Limb (tissue), 2 donors: ENCODE measurements at regions not wholly inside any gene's neighbourhood (a gene's known extent, or its start where the extent isn't known, plus 50 kb on each side); places are given as distances from the start of the nearest gene placed in this dataset.

Experiments
- DNase-seq, 2 donors: peaks; one replicate each; pipeline ENCODE4 v3.0.0-alpha.2; 2016; ENCODE audit errors: extremely low spot score in 2 of 2

DNA sequence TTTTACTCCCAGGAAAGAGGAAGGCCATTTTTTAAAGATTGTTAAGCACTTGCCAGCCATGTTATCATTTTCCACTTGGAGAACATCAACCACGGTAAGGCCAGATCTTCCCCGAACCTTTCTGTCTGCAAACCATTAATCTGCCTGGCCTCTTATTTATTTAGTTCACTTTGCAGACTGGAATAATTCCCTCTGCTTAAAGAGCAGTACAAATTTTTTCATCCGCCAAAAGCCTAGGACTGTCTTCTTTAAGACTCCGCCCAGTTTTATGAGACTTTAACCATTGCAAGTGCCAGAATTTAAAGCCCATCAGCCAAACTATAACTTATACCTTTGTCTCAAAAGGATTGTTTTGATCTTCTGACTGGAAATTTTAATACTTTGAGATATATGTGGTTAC is 426.3 kb downstream of the KCTD12 start:
- peak in 1 of 2 donors; percentile 42 for DNase-seq

DNA sequence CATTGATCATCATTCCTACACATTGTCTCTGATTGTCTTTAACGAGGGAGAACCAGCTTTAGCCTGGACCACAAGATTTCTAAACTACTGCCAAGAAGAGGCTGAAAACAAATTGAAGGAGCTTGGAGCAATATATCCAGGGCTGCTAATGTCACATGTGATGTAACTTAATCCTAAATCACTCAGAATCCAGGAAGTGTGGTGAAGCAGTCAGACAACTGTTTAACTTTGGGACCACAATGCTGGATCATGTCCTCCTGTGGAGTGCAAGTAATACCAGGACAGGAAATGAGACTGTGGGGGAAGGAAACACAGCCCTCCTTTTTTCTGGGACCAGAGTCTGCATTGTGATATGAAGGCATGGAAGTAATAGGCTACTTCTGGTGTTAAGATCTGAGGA is 430.2 kb downstream of the KCTD12 start:
- DNase-seq: peak in 1 of 2 donors; percentile 37

DNA sequence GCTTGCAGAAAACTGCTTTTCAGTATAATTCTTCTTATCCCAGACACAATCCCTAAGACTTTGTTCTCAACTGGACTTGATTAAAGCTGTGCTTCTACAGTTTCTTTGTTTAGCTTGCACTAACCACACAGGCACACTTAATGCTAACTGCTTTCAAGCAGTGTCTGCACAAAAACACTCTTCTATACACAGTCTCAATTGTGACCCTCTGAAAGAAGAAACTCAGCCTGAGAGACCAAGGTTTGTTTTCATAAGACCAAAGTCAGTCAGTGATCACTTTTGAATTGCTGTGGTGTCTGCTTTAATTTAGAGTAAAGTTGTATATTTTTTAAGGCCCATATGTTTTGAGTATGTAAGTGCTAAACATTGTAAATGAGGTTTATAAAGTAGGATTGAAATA is 431.2 kb downstream of the KCTD12 start:
- no peak for DNase-seq

DNA sequence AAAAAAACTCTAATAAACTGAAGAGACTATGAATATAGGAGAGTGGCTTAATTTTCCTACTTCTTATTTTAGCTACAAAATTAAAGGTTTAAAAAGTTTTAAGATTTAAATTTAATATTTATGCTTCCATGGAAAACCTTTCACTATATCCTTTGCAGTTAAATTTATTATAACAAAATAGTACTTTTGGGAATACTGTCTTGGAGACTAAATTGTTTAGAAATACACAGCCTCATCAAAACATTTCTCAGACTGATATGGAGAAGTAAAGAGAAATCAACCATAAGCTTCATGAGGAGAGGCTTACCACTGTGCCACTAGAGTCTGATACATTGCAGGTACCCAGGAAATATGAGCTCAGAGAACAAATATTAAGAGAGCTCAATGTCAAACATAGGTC is 436.5 kb downstream of the KCTD12 start:
- no peak for DNase-seq

DNA sequence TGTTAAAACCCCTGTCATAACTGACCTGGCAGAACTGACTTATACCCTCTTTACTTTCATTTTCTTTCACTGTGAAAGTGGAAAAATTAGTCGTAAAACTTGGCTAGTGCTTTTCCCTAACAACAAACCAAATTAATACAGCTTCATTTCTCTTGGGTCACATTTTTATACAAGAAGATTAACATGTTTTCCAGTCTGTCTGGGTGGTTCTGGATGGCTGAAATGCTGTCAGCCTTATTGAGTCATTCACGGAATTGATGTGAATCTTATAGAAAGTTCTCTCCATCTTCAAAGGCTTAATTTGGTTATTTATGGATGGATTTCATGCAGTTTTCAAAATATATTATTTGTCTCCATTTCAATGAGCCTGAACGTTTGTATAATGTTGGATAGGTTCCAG is 440.0 kb downstream of the KCTD12 start:
- no peak for DNase-seq

DNA sequence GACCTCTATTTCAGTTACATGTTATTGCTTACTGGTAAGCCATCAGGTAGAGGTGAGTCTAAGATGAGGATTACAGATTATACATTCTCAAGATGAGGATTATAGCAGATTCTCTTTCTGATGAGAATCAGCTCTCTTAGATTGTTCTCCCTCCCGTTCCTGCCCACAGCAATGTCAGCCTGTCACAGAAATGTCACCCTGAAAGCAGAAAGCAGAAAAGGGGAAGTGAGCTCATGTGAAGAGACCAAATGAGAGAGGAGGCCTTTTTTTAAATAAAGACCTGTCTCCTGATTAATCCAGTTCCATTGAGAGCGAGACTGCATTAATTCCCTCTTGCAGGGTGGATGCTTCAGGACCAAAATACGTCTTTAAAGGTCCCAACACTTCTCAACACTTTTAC is 445.6 kb downstream of the KCTD12 start:
- DNase-seq: no peak

DNA sequence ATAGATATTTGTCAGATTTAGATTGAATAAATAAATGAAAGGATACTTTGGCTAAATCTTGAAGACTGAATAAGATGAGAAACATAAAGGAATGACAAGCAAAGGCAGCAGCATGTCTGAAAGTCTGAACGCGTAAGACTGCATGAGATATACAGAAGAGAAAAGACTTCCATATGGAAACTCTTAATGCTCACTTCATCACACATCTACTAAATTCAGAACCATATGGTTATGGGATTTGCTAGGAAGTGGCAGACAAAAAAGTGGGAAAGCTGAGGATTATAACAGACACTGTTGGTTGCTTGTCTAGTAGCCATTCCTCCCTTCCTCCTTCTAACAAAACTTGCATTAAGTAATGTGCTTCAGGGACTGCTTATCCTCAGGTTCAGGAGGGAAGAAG is 446.7 kb downstream of the KCTD12 start:
- no peak for DNase-seq

DNA sequence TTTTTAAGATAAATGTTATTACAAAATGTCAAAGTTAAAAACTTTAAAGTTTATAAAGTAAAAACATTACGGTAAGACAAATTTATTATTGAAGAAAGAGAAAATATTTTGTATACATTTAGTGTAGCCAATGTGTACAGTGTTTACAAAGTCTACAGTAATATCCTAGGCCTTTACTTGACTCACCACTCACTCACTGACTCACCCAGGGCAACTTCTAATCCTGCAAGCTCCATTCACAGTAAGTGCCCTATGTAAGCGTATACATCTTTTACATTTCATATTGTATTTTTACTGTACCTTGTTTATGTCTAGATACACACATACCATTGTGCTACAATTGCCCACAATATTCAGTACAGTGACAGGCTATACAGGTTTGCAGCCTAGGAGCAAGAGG is 448.2 kb downstream of the KCTD12 start:
- DNase-seq: no peak

DNA sequence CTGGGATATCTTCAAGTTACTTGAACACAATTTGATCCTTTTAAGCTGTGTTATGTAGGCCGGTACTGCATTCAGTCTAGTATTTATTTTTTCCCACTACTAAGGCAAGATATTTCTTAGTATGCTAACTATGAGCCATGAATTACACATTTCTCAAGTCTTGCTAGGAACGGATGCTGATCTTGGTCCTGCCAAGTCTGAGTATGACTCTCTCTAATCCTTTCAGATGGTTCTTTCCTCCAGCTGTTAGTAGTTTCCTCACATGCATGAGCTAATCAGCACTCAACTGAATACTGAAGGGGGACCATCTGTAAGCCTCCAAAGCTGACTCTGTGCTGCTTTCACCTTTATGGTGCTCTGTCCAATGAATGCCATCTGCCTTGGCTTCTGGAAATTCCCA is 460.3 kb downstream of the KCTD12 start:
- DNase-seq: peak in 1 of 2 donors; percentile 75

DNA sequence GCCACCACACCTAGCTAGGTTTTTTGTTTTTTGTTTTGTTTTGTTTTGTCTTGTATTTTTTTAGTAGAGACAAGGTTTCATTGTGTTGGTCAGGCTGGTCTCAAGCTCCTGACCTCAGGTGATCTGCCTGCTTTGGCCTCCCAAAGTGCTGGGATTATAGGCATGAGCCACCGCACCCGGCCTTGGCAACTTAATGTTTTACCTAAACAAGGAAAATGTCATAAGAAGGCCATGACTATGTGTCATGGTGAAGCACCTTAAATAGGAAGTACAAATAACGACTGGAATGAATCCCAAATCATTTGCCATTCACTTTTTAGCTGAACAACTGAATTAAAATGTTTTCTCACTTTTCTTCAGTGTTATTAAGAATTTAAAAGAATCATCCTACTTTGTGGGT is 465.2 kb downstream of the KCTD12 start:
- DNase-seq: no peak

DNA sequence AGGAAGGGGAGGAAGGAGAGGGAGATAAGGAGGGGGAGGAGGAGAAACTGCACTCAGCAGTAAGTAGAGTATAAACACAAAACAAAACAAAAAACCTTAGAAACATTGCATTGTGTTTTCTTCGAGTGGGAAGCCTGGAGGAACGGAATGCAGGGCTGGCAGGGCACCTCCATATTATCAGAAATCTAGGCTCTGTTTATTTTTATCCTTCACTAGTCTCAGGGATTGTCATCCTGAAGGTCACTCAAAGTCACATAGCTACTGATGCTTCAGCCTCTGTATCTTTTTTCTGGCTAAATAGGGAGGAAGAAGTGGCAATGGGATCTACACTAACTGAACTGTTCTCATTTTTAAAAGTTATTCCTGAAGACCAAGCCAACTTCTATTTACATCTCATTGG is 467.8 kb downstream of the KCTD12 start:
- DNase-seq: no peak

DNA sequence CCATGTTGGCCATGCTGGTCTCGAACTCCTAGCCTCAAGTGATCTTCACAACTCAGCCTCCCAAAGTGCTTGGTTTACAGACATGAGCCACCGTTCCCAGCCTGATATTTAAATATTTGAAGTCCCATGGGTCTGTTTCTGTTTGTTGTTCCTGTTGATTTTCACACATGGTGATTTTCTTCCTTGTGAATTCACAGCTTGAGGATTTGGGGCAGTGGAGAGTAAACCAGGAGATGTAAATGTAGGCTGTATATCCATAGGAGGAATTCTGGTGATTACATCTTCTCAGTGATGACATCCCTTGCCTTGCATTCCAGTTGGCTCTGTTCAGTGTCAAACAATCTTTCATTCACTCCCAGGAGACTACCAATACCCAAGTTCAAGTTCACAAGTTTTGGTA is 471.9 kb downstream of the KCTD12 start:
- no peak for DNase-seq

DNA sequence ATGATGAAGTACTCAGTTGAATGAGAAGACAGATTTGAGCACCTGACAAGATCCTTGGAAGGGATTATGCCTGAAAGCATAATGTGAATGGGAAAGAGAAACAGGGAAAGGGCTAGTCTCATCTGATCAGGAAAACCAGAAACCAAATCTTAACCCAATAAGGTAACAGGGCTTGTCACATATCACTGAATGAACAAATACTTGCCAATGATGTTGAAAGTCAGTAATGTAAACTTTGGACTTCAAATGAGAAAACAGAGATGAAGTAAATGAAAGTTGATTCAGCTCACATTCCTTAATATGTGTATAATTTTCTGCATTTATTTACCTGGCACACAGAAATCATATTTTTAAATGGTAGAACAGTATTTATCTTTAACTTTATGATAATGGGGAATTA is 480.0 kb downstream of the KCTD12 start:
- no peak for DNase-seq

DNA sequence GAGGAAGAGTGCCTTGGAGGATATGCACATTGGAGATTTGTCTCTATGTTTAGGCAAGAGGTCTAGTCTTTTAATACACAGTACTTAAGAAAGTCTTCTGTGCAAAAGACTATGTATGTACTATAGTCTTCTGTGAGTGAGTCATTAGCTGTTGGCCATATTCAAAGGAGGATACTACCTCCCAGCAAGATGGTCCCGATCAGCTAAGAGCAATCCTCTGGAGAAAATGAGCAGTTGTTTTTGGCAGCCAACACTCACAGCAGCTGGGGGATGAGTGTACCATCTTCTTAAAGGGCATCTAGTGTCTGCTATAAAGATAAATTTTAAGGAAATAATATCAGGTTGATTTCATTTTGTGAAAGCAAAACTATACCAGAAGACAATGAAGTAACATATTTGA is 487.8 kb downstream of the KCTD12 start:
- DNase-seq: no peak

DNA sequence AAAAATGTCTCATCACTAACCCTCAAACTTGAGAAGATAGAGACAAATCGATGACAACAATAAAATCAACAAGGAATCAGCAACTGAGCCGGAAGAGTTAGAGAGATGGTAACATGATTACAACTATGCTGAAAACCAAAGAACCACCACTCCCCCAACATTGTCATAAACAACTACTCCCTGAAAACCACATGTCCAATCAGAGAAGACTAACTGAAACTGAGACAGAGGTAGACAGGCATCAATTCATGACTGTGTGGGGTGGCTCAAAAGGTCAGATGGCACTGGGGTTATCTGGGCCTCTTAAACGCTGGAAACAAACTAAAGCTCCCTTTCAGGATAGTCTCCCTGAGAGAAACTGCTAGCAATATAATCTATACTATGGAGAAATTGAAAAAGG is 488.8 kb downstream of the KCTD12 start:
- no peak for DNase-seq

DNA sequence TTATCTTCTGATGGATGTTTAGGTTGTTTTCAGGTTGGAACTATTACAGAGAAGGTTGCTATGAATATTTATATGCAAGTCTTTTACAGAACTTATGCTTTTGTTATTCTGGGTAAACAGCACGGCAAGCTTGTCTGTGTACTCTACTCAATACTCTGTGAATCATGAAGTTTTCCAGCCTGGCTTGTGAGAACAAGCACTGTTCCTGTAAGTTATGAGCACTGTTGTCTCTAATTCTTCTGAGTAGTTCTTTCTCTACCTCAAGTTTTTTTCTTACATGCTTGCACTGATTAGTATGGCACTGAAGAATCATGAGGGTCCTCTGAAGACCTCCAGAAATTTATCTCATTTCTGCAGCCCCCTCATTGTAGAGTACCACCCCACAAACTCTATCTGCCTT is 496.9 kb downstream of the KCTD12 start:
- DNase-seq: no peak

DNA sequence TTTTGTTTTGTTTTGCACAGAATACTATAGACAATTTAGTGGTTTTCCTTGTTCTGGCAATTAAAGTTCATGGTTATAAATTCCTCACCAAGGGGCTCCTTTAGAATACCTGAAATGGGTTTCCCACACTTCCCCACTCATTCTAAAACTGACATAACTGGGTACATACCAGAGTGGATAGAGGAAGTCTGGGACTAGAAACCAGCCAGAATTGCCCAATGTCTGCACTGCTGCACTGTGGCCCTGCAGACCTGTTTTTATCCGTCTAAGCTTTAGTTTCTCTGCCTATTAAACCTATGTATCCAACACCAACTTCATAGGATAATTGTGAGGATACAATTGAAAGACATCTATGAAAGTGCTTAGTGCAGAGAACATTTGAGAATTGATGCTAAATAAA is 498.6 kb downstream of the KCTD12 start:
- no peak for DNase-seq

DNA sequence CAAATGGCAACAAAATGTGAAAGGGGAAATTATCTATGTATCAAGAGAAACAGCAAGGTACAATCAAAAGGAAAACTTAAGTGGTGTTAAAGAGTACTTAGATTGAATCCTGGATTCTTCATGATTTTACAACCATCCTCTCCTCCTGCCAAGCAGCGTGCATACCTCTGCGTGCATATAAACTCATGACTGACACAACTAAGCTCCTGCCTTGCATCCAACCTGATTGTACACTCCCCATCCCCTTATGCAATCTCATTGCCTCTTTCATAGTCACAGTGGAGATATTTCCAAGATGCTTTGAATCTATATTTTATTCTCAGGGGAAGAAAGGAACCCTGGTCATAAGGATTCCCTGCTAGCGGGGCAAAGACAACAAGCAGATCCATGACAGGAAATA is 499.9 kb downstream of the KCTD12 start:
- no peak for DNase-seq

DNA sequence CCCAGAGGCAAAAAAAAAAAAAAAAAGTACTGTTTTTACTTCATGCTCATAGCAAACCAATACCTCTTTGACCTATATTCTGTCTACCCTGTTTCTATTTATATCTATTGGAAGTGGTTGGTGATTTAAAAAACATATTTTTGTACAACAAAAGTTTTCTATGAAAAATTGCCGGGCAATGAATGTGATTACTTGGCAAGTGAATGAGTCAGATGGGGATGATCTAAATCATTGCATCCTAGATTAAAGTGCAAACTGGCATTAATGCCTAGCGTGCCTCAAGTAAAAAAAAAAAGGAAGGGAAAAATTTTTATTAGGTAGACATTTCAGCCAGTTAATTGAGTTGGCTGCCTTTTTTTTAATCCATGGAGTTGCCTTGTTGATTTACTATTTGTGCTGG is 500.6 kb downstream of the KCTD12 start:
- DNase-seq: no peak

DNA sequence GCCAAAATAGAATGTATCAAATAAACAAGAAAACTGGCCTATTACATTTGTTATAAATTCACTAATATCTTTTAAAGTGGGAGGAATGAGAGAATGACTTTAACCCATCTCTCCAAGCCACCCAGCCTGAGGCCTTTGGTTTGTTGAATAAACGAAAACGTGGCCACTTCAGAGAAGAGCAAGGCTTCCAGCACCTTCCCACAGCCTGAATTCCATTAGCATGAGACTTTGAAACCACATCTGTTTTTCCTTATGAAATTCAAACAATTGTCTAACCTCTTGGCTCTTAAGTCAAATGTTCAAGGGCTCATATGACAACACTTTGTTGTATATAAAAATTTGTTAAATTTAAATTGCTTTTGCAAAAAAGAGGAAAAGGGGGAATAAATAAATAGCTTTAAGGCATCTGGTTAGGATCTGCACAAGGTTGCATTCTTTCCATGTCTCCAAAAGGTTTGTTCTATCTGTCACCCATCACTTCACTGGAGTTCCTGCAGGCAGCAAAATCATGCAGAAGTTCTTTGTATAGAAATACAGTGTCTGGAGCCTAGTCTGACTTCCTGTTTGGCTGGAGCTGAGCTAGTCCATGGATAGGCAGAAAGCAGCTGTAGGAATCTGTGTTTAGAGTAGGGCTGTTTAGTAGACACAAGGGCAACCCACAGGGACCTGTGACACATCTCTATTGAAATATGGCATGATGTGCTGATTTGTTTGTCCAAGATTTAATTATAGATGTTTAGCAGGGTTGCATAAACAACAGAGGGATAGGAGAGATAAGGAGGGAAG is 502.3 kb downstream of the KCTD12 start:
- DNase-seq: peak; percentile 31 to 84

DNA sequence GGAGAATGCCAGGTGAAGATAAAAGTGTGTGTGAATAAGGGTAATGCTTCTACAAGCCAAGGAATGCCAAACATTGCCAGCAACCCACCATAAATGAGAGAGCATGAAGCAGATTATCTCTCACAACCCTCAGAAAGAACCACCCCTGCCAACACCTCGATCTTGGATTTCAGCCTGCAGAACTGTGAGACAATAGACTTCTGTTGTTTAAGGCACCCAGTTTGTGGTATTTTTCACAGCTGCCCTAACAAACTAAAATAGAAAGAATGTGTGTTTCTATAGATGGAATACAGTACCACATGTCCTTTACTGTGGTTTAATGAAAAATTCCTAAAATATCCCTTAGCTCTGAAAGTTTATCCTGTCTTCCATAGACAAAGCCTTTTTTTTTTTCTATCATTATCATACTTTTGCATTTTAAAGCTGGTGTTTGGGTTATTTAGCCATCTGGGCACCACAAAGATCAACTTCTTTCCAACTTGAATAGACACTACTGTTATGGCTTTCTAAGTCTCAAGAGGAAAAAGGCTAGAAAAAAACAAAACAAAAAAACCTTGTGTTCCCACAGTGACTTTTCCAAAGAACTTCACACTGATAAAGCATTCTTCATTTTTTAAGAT is 505.6 kb downstream of the KCTD12 start:
- DNase-seq: no peak

DNA sequence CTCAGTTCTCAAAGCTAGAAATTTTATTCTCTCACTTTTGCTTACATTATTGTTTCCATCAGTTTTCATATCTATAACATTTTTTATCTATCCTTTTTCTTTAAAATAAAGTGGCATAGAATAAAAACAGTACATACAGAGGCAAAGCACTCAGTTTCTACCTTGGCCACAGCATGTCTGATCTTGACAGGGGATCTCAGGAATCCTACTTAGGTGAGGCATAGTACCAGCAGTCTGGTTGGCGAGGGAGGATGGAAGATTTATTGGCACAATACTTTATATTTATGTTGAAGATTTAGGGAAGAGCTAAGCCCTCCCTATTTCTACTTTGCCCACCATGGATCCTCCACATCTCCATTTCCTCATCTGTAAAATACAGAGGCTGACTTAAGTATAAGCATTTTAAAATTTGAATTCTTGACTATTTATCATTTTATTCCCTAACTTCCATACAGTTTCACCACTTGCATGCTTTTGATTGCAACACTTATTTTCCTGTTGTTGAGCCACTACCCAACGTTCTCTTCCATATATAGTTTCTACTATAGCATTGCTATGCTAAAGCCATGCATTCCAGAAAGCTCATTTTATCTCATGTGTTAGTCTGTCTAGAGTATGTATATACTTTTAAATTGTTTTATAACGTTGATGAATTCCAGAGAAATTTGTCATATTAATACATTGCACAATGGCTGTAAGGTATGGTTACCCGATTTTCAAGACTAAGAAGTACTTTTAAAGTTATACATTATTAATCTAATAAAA is 506.7 kb downstream of the KCTD12 start:
- DNase-seq: no peak

DNA sequence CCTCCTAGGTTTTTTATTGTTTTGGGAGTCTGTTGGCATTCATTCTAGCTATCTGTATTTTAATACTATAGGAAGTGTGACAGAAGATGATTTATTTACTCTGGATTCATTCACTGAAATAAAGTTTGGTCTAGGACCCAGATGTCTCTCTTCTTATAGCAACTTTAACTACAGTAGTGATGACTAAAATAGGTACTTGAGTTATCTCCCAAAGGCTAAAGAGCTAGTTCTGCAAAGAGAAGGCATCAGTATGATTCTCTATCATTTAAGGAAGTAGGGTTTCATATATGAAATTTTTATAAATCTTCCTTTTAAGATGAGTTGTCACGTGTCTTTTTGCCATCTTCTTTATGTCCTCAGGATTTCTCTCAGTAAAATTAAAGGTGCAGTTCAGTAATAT is 507.4 kb downstream of the KCTD12 start:
- DNase-seq: no peak
